ENCODE measurements at regions not wholly inside any gene's neighbourhood (a gene's known extent, or its start where the extent isn't known, plus 50 kb on each side); places are given as distances from the start of the nearest gene placed in this dataset.

GRCh38 chr10:120368338-120368737, 88.7 kb upstream of the PLPP4 start:
- DNase-seq (ENCODE audit: low read depth): no peak
- no peak for TF ChIP-seq CTCF (conservative IDR thresholded peaks at IDR 0.05; ENCODE audit: control insufficient read depth, insufficient read depth, low read depth, low read length)
- no peak overlapping the region for H3K4me3 ChIP-seq (ENCODE audit: control insufficient read depth, low read depth, low read length)

DNA sequence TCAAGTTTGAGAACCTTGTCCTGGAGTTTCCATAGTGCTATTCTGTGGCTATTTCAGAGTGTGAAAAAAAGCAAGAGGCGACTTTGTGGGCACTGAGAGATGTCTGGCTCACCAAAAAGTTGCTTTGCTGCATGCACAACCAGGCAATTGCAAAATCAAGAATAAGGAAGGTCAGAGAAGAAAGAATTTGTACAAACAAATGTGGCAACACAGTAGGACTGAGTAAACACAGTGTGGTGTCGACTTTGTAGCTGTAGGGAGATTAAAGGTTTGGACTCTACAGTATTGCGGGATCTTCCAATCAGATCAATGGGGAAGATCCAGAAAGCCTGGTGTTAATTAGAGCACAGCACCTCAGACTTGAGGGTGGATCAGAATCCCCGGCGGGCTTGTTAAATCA, 88.1 kb upstream of the PLPP4 start:
- no peak overlapping the region for H3K4me3 ChIP-seq (ENCODE audit: control insufficient read depth, low read depth, low read length)
- DNase-seq (ENCODE audit: low read depth): no peak
- no peak for TF ChIP-seq CTCF (conservative IDR thresholded peaks at IDR 0.05; ENCODE audit: control insufficient read depth, insufficient read depth, low read depth, low read length)

DNA sequence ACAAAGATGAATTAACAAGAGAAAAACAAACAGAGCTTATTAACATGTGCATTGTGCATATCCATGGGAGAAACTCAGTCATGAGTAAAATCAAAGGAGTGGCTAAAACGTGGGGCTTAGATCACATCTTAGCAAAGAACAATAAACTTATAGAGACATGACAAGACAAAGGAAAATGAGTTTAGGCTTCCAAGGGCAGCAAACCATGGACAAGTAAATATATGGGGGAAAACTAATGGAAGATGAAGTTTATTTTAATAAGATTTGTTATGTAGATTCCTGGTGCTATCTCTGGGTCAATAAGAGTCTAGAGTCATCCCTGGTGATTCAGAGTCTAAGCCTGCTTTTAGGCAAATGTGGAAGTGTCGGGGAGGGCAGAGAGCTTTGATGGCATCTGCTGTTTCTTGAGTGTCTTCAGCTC, 87.2 kb upstream of the PLPP4 start:
- no peak overlapping the region for H3K4me3 ChIP-seq (ENCODE audit: control insufficient read depth, low read depth, low read length)
- TF ChIP-seq CTCF (conservative IDR thresholded peaks at IDR 0.05; ENCODE audit: control insufficient read depth, insufficient read depth, low read depth, low read length): no peak
- no peak for DNase-seq (ENCODE audit: low read depth)

GRCh38 chr10:120371856-120372255, 85.2 kb upstream of the PLPP4 start:
- H3K4me3 ChIP-seq (ENCODE audit: control insufficient read depth, low read depth, low read length): no peak overlapping the region
- no peak for DNase-seq (ENCODE audit: low read depth)
- no peak for TF ChIP-seq CTCF (conservative IDR thresholded peaks at IDR 0.05; ENCODE audit: control insufficient read depth, insufficient read depth, low read depth, low read length)

DNA sequence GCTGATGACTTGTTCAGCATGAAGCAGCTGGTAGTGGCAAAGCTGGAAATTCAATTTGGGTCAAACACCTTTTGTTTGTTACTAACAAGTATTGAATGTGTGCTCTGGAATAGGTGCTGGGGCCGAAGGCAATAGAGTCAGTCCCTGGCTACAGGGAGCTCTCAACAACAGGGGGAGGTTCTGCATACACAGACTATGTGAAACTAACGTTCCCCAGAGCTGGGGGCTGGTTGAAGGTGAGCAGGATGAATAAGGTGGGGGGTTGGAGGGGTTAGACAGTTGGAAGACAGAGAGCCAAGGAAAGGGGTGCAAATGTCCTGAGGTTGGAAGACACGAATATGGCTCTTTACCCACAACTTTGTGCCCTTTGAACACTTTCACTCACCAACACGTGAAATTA, 84.1 kb upstream of the PLPP4 start:
- DNase-seq (ENCODE audit: low read depth): no peak
- H3K4me3 ChIP-seq (ENCODE audit: control insufficient read depth, low read depth, low read length): no peak overlapping the region
- no peak for TF ChIP-seq CTCF (conservative IDR thresholded peaks at IDR 0.05; ENCODE audit: control insufficient read depth, insufficient read depth, low read depth, low read length)

DNA sequence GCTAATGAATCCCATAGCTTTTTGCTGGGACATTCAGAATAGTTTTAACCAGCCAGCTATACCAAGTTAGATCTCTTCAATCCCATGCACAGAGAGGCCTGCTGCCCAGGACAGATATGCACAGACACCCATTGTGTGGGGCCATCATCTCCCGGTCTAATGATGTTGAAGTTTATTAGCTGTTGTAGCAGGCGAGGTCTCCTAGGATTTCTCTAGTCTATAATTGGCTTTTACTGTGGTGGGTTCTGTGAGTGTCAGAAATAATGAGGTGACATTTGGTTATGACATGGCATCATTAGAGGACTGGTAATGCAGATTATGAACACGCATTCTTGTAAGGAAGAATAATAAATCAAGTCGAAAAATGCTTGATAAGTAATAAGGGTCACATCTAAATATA, 81.4 kb upstream of the PLPP4 start:
- no peak for DNase-seq (ENCODE audit: low read depth)
- no peak overlapping the region for H3K4me3 ChIP-seq (ENCODE audit: control insufficient read depth, low read depth, low read length)
- no peak for TF ChIP-seq CTCF (conservative IDR thresholded peaks at IDR 0.05; ENCODE audit: control insufficient read depth, insufficient read depth, low read depth, low read length)

- no peak for TF ChIP-seq CTCF (conservative IDR thresholded peaks at IDR 0.05; ENCODE audit: control insufficient read depth, insufficient read depth, low read depth, low read length)
- DNase-seq (ENCODE audit: low read depth): no peak
- no peak overlapping the region for H3K4me3 ChIP-seq (ENCODE audit: control insufficient read depth, low read depth, low read length)
Observed at GRCh38 chr10:120381931-120382330, 75.1 kb upstream of the PLPP4 start.

Data from fibroblast of mammary gland (primary cell).